Hematopoietic multipotent progenitor cell treated with erythropoietin and hydrocortisone succinate and interleukin-3 and kit ligand, for 4 days (in vitro differentiated cells): ENCODE measurements at regions not wholly inside any gene's neighbourhood (a gene's known extent, or its start where the extent isn't known, plus 50 kb on each side); places are given as distances from the start of the nearest gene placed in this dataset.
"Not testable (repeated sequence)": the region's sequence is repeated elsewhere in the genome, so short reads cannot be mapped to it uniquely, and the experiment has no call there.

ENCODE experiments used
- DNase-seq: peaks from one replicate; pipeline ENCODE4 v3.0.0-alpha.2; 2015

DNA sequence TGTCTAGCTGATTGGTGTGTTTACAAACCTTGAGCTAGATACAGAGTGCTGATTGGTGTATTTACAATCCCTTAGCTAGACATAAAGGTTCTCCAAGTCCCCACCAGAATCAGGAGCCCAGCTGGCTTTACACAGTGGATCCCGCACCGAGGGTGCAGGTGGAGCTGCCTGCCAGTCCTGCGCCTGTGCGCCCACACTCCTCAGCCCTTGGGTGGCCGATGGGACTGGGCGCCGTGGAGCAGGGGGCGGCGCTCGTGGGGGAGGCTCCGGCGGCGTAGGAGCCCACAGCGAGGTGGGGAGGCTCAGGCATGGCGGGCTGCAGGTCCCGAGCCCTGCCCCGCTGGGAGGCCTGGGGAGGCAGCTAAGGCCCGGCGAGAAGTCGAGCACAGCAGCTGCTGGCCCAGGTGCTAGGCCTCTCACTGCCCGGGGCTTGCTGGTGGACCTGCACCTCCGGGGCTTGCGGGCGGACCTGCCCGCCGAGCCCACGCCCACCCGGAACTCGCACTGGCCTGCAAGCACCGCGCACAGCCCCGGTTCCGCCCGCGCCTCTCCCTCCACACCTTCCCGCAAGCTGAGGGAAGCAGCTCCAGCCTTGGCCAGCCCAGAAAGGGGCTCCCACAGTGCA is 51.0 kb upstream of the CDYL start:
- not testable (repeated sequence) for DNase-seq

DNA sequence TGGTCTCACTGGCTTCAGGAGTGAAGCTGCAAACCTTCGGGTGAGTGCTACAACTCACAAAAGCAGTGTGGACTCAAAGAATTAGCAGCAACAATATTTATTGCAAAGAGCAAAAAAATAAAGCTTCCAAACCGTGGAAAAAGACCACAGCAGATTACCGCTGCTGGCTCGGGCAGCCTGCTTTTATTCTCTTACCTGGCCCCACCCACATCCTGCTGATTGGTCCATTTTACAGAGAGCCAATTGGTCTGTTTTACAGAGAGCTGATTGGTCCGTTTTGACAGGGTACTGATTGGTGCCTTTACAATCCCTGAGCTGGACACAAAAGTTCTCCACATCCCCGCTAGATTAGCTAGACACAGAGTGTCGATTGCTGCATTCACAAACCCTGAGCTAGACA is 51.5 kb upstream of the CDYL start:
- DNase-seq: not testable (repeated sequence)

GRCh38 chr6:4723383-4723782 is 52.8 kb upstream of the CDYL start:
- no peak for DNase-seq

GRCh38 chr6:4721368-4721767 is 54.8 kb upstream of the CDYL start:
- not testable (repeated sequence) for DNase-seq

- DNase-seq: no peak
Observed at GRCh38 chr6:4719491-4719890, 56.7 kb upstream of the CDYL start.

DNA sequence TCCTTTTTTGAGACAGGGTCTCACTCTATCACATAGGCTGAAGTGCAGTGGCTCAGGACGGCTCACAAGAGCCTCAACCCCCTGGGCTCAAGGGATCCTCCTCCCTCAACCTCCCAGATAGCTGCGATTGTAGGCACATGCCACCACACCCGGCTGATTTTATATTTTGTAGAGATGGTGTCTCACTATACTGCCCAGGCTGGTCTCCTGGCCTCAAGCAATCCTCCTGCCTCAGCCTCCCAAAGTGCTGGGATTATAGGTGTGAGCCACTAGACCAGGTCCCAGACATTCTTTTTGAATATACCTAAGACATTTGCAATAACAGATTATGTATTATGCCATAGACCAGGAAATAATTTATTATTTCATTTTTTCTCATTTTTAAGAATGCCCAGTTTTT is 58.3 kb upstream of the CDYL start:
- no peak for DNase-seq

- no peak for DNase-seq
Observed at GRCh38 chr6:4717124-4717523, 59.1 kb upstream of the CDYL start.

DNA sequence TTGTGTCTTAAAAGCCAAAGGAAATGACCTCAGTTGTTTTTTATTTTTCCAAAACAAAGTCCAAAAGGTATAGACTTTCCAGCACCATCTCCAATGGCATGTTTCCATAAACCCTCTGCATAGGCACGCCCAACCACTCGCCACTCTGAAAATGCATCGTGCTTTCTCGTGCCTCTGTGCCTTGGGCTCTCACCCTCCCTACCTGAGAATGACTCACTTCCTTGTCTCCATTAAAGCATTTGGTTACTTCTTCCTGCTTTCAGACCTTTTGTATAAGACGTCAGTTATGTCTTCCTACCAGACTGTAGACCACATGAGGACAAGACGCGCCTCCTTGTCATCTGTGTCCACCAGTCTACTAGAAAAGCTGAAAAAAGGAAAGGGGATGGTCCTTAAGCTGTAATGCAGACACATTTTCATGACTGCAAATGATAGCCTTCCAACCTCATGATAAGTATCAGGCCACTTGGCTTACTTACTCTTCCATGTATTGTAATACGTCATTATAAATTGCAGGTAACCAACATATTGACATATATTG is 61.2 kb upstream of the CDYL start:
- DNase-seq: no peak

GRCh38 chr6:4712291-4712690 is 63.9 kb upstream of the CDYL start:
- DNase-seq: no peak

DNA sequence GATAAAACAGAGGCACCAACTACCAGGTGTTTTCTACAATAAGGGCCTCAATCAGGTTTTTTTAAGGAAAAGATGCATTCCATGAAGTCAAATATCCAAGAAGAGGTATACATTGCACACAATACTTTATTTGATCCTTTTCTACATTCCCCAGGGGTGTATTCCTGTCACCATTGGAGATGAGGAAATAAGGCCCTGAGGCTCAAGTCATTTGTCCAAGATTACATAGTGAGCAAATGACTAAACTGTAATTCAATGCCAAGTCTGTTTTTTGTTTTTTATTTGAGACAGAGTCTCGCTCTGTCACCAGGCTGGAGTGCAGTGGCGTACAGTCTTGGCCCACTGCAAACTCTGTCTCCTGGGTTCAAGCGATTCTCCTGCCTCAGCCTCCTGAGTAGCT is 69.2 kb upstream of the CDYL start:
- DNase-seq: no peak

- no peak for DNase-seq
Observed at GRCh38 chr6:4705809-4706208, 70.4 kb upstream of the CDYL start.

DNA sequence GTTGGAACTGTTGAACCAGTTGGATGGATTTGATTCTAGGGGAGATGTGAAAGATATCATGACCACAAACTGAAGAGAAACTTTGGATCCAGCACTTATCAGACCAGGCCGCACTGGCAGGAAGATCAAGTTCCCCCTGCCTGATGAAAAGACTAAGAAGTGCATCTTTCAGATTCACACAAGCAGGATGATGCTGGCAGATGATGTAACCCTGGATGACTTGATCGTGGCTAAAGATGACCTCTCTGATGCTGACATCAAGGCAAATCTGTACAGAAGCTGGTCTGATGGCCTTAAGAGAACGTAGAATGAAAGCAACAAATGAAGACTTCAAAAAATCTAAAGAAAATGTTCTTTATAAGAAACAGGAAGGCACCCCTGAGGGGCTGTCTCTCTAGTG is 72.8 kb upstream of the CDYL start:
- DNase-seq: no peak

- no peak for DNase-seq
Observed at GRCh38 chr6:4698901-4699659, 77.1 kb upstream of the CDYL start.

GRCh38 chr6:4693173-4693970 is 82.8 kb upstream of the CDYL start:
- peak; percentile 46 for DNase-seq

DNA sequence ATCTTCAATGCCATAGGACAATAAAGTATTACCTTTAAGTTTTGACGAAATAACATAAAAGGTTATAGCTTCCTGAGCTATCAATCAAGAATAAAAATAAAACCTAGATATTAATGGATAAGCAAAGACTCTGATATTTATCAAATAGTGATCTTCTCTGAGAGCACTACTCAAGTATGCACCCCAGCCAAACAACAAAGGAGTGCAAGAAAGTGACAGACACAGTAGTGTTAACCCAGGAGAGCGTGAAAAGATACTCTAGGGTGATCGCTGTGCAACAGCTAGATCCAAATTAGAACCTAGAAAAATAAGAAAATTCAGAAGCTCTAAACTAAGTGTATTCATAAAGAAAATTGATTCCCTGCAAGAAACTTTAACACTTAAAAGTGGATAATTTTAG is 83.5 kb upstream of the CDYL start:
- no peak for DNase-seq

DNA sequence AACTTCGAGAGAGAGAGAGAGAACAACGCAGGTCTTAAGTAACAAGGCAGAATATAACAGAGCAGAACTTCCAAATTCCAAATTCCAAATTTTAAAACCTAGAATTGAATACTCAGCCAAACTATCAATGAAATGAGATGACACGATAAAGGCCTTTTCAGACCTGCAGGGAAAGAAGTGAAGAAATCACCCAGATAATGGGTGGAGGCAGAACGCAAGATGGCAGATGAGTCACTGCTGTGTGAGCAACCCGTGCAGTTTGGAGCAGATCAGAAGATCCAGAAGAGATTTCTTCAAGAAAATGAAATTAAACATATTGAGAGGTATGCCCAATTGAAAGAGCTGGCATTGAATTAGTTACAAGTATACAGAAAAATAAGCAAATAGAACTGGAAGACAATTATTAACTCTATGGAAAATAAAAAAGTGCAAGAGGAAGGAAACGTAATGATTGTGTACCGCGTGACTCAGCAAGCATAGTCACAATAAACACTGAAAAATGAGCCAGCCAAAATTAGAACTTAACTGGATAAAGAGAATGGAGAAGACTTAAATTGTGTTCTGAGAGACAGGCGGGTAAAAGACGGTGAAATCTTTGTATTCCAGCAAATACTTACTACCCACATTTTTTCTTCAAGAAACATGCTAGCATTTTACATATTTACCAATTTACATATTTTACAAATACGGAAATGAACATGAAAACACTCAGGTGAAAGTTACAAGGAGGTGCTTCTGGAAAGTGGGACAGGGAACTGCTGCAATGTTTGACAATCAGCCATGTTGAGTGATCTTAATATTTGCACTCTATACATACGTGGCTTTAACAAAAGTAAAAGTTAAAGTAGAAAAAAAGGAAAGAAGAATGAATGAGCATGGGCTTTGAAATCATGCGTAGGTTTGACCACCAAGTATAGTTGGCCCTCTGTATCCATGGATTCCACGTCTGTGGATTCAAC is 87.9 kb upstream of the CDYL start:
- peak; percentile 50 for DNase-seq

DNA sequence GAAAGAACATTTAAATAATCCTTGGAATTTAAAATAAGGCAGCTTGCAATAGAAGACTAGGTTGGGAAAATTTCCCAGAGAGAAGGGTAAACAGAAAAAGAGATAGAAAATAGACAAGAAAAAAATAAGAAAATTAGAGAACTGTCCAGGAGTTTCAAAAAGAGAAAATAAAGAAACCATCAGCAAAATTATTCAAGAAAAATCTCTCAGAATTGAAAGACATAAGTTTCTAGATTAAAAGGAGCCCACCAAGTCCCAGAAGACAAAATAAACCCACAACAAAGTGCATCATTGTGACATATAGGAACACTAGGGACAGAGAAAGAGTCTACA is 88.6 kb upstream of the CDYL start:
- no peak for DNase-seq

- no peak for DNase-seq
Observed at GRCh38 chr6:4682431-4683097, 93.6 kb upstream of the CDYL start.

- no peak for DNase-seq
Observed at GRCh38 chr6:4678506-4679300, 97.5 kb upstream of the CDYL start.

GRCh38 chr6:4677751-4678065 is 98.5 kb upstream of the CDYL start:
- DNase-seq: no peak

DNA sequence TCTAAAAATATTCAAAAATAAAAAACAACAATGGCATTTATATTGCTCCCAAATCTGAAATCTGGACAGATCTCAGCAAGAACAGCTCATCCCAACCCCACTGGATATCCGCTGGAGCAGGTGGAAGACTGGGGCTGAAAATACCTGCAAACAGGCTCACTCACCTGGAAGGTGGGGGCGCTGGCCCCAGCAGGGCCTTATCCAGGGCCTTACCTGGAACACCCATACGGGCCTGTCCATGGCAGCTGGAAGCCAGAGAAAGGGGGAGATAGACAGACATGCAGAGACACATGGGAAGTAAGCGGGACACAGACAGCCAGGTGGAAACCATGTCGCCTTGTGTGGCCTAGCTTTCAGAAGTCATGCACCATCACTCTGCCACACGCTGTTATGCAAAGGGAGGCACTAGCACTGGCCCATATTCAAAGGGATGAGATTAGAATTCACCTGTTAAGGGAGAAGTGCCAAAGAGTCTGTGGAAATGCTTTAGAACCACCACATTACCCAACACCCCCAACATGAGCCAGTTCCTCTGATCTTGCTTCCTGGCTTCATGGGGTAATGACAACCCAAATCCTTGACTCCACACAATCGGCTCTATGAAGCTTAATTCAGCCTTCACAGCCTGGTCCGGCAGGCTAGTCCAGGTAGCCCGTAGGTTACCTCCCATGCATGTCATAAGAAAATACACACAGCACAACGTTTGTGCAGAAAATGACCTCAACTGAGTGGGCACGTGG is 99.0 kb upstream of the CDYL start:
- no peak for DNase-seq
